ENCODE measurements at regions not wholly inside any gene's neighbourhood (a gene's known extent, or its start where the extent isn't known, plus 50 kb on each side); places are given as distances from the start of the nearest gene placed in this dataset.
"Not testable (repeated sequence)": the region's sequence is repeated elsewhere in the genome, so short reads cannot be mapped to it uniquely, and the experiment has no call there.

GRCh38 chr22:47408409-47408808, 646.0 kb downstream of the TBC1D22A start:
- no peak overlapping the region for H3K4me3 ChIP-seq (ENCODE audit: control insufficient read depth, low read depth, low read length)
- TF ChIP-seq CTCF (IDR thresholded peaks at IDR 0.05; ENCODE audit: control insufficient read depth, insufficient read depth, low read depth, low read length, missing control alignments): no peak
- no peak for DNase-seq (ENCODE audit: low read depth)

- no peak for DNase-seq (ENCODE audit: low read depth)
- TF ChIP-seq CTCF (IDR thresholded peaks at IDR 0.05; ENCODE audit: control insufficient read depth, insufficient read depth, low read depth, low read length, missing control alignments): no peak
- no peak overlapping the region for H3K4me3 ChIP-seq (ENCODE audit: control insufficient read depth, low read depth, low read length)
Observed at GRCh38 chr22:47407461-47408025, 645.1 kb downstream of the TBC1D22A start.

- H3K4me3 ChIP-seq (ENCODE audit: control insufficient read depth, low read depth, low read length): no peak overlapping the region
- DNase-seq (ENCODE audit: low read depth): no peak
- TF ChIP-seq CTCF (IDR thresholded peaks at IDR 0.05; ENCODE audit: control insufficient read depth, insufficient read depth, low read depth, low read length, missing control alignments): no peak
Observed at GRCh38 chr22:47406896-47407295, 644.4 kb downstream of the TBC1D22A start.

GRCh38 chr22:47406180-47406834, 643.9 kb downstream of the TBC1D22A start:
- no peak for TF ChIP-seq CTCF (IDR thresholded peaks at IDR 0.05; ENCODE audit: control insufficient read depth, insufficient read depth, low read depth, low read length, missing control alignments)
- no peak overlapping the region for H3K4me3 ChIP-seq (ENCODE audit: control insufficient read depth, low read depth, low read length)
- DNase-seq (ENCODE audit: low read depth): no peak

GRCh38 chr22:47405222-47405621, 642.8 kb downstream of the TBC1D22A start:
- not testable (repeated sequence) for H3K4me3 ChIP-seq (ENCODE audit: control insufficient read depth, low read depth, low read length)

GRCh38 chr22:47402876-47403525, 640.6 kb downstream of the TBC1D22A start:
- no peak for DNase-seq (ENCODE audit: low read depth)
- H3K4me3 ChIP-seq (ENCODE audit: control insufficient read depth, low read depth, low read length): no peak overlapping the region
- TF ChIP-seq CTCF (IDR thresholded peaks at IDR 0.05; ENCODE audit: control insufficient read depth, insufficient read depth, low read depth, low read length, missing control alignments): no peak

More at GRCh38 chr22:47405222-47405621, 642.8 kb downstream of the TBC1D22A start:
- DNase-seq (ENCODE audit: low read depth): not testable (repeated sequence)

Measured in AG09309 (cell line).